ENCODE measurements at regions not wholly inside any gene's neighbourhood (a gene's known extent, or its start where the extent isn't known, plus 50 kb on each side); places are given as distances from the start of the nearest gene placed in this dataset.

DNA sequence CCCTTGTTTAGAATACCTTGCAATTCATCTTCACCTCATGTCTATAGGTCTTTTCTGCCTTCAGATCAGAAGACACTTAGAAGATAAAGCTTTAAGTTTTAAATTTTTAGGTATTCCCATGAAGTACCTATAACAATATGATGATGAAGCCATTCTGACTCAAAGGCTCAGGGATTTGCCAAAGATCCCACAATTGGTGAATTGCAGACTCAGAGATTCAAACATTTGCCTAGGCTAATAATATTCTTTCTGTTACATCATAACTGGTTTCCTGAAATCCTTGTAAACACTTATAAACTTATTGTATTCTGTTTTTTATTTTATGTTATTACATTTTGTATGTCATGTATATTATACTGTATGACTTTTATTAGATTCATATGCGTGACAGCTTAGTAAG lies 62.8 kb upstream of the ZFAND5 start:
- H3K4me1 Mint-ChIP-seq = no peaks in the 10 kb centered on the region
- H3K27me3 Mint-ChIP-seq = no peaks in the 10 kb centered on the region
- DNase-seq (no peak), ATAC-seq (no peak)
- no peaks in the 10 kb centered on the region for H3K36me3 Mint-ChIP-seq (ENCODE audit: low read depth)
- intact Hi-C loops (cut with DNase I, micrococcal nuclease) = no loop called here
- CTCF ChIA-PET = no interaction called here
- H3K4me3 Mint-ChIP-seq = no peak overlapping the region
- no peaks in the 10 kb centered on the region for H3K9me3 Mint-ChIP-seq (ENCODE audit: low read depth)
- no peak overlapping the region for H3K27ac Mint-ChIP-seq
- POLR2A ChIA-PET = no interaction called here

DNA sequence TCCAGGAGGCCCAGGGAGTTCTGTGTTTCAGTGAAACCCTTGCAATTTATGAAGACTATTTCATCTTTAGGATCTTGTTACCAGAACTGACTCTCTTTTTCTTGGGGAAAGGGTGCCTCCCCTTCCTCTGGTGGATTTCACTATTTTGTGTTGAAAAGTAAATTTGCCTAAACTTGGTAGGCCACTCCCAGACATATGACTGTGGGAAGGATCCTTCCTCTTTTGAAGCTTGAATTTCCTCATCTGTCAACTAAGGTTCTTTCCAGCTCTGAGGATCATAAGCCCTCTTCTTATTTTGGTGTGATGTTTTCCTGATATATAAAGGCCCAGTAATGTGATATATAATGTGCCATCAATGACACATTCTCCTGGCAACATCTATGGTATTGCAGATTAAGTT lies 59.1 kb upstream of the ZFAND5 start:
- ChIA-PET CTCF (interaction anchor here (1.1 kb wide), 1 partner anchor 34 kb away, joined by 3 read pairs; no protein-coding TSS in a partner anchor), POLR2A (no interaction called here)
- H3K27ac Mint-ChIP-seq = no peak overlapping the region
- no peak overlapping the region for H3K4me3 Mint-ChIP-seq
- H3K9me3 Mint-ChIP-seq (ENCODE audit: low read depth) = no peaks in the 10 kb centered on the region
- intact Hi-C loops (cut with DNase I, micrococcal nuclease) = no loop called here
- H3K4me1 Mint-ChIP-seq = no peaks in the 10 kb centered on the region
- ATAC-seq (no peak), DNase-seq (no peak)
- no peaks in the 10 kb centered on the region for H3K27me3 Mint-ChIP-seq
- H3K36me3 Mint-ChIP-seq (ENCODE audit: low read depth) = no peaks in the 10 kb centered on the region

DNA sequence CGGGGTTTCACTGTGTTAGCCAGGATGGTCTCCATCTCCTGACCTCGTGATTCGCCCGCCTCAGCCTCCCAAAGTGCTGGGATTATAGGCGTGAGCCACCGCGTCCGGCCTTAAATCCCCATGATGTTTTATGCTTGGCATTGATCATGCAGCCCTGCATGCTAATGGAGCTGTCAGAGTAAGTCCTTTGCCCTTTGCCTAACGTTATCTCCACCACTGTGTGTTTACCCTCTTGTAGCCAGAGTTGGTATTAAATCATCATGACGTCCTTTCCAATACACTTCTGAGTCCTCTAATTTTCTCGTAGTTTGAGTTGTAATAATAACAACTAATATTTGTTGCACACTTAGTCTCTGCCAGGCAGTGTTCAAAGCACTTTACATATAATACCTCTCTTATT lies 57.2 kb upstream of the ZFAND5 start:
- intact Hi-C loops (cut with DNase I, micrococcal nuclease) = no loop called here
- ATAC-seq = no peak
- Mint-ChIP-seq H3K27me3 (no peaks in the 10 kb centered on the region), H3K9me3 (ENCODE audit: low read depth) (no peaks in the 10 kb centered on the region), H3K27ac (no peak overlapping the region), H3K4me1 (no peaks in the 10 kb centered on the region), H3K4me3 (no peak overlapping the region), H3K36me3 (ENCODE audit: low read depth) (no peaks in the 10 kb centered on the region)
- CTCF ChIA-PET = interaction anchor here (0.7 to 1.3 kb wide), 2 partner anchors 141 to 157 kb away, joined by 3 to 5 read pairs; no protein-coding TSS in a partner anchor
- no peak for DNase-seq
- POLR2A ChIA-PET = no interaction called here

DNA sequence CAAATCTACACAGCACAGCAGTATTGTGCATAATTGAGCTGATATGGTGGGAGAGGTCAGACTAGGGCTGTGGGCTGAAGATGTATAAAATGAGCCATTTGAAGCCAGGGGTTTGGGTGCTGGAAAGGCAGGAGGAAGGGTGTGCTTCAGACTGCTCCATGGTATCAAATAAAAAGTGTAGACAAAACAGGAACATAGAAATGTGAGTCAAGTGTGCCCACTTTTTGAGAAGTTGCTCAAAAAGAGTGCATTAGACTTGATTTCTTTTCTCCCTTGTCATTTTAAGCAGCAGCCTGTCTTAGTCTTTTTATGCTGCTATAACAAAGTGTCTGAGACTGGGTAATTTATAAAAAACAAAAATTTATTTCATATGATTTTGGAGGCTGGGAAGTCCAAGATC lies 55.8 kb upstream of the ZFAND5 start:
- no peaks in the 10 kb centered on the region for H3K4me1 Mint-ChIP-seq
- DNase-seq = no peak
- H3K36me3 Mint-ChIP-seq (ENCODE audit: low read depth) = no peaks in the 10 kb centered on the region
- no peak for ATAC-seq
- no peak overlapping the region for H3K27ac Mint-ChIP-seq
- no peaks in the 10 kb centered on the region for H3K27me3 Mint-ChIP-seq
- no peak overlapping the region for H3K4me3 Mint-ChIP-seq
- POLR2A ChIA-PET = no interaction called here
- intact Hi-C loops (cut with DNase I, micrococcal nuclease) = no loop called here
- no peaks in the 10 kb centered on the region for H3K9me3 Mint-ChIP-seq (ENCODE audit: low read depth)
- CTCF ChIA-PET = interaction anchor here (1.3 to 1.4 kb wide), 2 partner anchors 140 to 173 kb away, joined by 3 to 5 read pairs; no protein-coding TSS in a partner anchor

DNA sequence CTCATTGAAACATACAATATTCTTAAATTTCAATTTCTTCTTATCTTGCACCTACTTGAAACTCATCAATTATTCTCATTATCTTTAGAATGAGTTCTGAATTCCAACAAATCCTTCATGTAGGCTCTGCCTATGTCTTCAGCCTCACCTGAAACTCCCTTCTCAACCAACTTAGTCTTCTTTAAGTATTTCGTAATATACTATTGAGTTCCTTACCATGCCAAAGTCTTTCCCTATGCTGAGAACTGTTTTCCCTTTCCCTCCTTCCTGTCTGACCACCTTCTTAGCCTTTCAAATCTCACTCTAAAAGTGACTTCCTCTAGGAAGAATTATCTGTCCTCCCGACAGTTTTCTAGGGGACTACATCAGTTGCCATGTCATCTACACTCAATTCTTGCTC lies 50.9 kb upstream of the ZFAND5 start:
- H3K27ac Mint-ChIP-seq = no peak overlapping the region
- no peak for DNase-seq
- H3K27me3 Mint-ChIP-seq = no peaks in the 10 kb centered on the region
- intact Hi-C loops (cut with DNase I, micrococcal nuclease) = no loop called here
- H3K4me3 Mint-ChIP-seq = no peak overlapping the region
- no peaks in the 10 kb centered on the region for H3K9me3 Mint-ChIP-seq (ENCODE audit: low read depth)
- CTCF ChIA-PET = no interaction called here
- ATAC-seq = no peak
- POLR2A ChIA-PET = no interaction called here
- H3K4me1 Mint-ChIP-seq = no peaks in the 10 kb centered on the region
- no peaks in the 10 kb centered on the region for H3K36me3 Mint-ChIP-seq (ENCODE audit: low read depth)

DNA sequence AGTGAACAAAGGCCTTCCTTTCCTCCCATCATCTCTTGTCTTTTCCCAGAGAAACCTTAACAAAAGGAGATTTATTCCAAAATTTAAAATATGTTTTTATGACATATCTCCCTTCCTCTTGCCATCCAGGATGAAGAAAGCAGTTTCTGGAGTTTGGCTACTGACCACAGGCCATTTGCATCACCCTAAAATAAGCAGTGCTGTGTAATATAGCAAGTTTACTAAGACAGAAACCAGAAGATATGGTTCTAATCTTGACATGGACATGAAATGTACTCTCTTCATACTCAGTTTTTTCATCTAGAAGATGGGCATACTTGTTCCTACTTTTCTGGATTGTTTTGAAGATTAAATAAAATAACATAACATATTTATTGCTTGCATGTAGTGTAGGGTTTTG lies 50.2 kb upstream of the ZFAND5 start:
- Mint-ChIP-seq H3K4me1 (no peaks in the 10 kb centered on the region), H3K36me3 (ENCODE audit: low read depth) (no peaks in the 10 kb centered on the region), H3K9me3 (ENCODE audit: low read depth) (no peaks in the 10 kb centered on the region), H3K27me3 (no peaks in the 10 kb centered on the region), H3K4me3 (no peak overlapping the region), H3K27ac (no peak overlapping the region)
- ChIA-PET POLR2A (no interaction called here), CTCF (no interaction called here)
- ATAC-seq (no peak), DNase-seq (no peak)
- intact Hi-C loops (cut with DNase I, micrococcal nuclease) = no loop called here

All from activated CD4-positive, alpha-beta T cell treated with anti-CD3 and anti-CD28 coated beads for 36 hours (primary cell).